Neural crest cell (in vitro differentiated cells): ENCODE measurements at regions not wholly inside any gene's neighbourhood (a gene's known extent, or its start where the extent isn't known, plus 50 kb on each side); places are given as distances from the start of the nearest gene placed in this dataset.
A peak's percentile ranks its signal among the peaks of the same experiment; 100 is the strongest.

Experiments
- DNase-seq: peaks from one replicate; pipeline ENCODE4 v3.0.0; 2021; ENCODE audit warnings: low read depth, mixed read lengths, low spot score
- H3K27ac Mint-ChIP-seq: one replicate; pipeline ENCODE4 v1.8.0; 2021; ENCODE audit warnings: mild to moderate bottlenecking, mixed read lengths; ENCODE audit not compliant: unreplicated experiment
- H3K27me3 Mint-ChIP-seq: 2 replicates; pipeline ENCODE4 v1.8.0; 2021; ENCODE audit warnings: low read depth, mild to moderate bottlenecking, mixed read lengths
- H3K36me3 Mint-ChIP-seq: 2 replicates; pipeline ENCODE4 v1.8.0; 2021; ENCODE audit warnings: low read depth, mild to moderate bottlenecking, mixed read lengths
- H3K4me1 Mint-ChIP-seq: 2 replicates; pipeline ENCODE4 v1.8.0; 2021; ENCODE audit warnings: mixed read lengths
- H3K4me3 Mint-ChIP-seq: one replicate; pipeline ENCODE4 v1.8.0; 2021; ENCODE audit warnings: mild to moderate bottlenecking, mixed read lengths
- H3K9me3 Mint-ChIP-seq: 2 replicates; pipeline ENCODE4 v1.8.0; 2021; ENCODE audit warnings: mixed read lengths
- CTCF ChIP-seq: fragments of 200-600 bp; sonication (generic); conservative IDR thresholded peaks from 2 replicates; pipeline ENCODE4 v1.5.0; 2021; ENCODE audit warnings: antibody characterized with exemption, mild to moderate bottlenecking

- Mint-ChIP-seq H3K4me1 (peaks cover 22% of the 10 kb centered on the region), H3K36me3 (no peaks in the 10 kb centered on the region)
Measured at GRCh38 chr1:30397576-30397975, 325.8 kb downstream of the MATN1 start.

GRCh38 chr1:30395631-30396030 lies 327.8 kb downstream of the MATN1 start:
- no peak overlapping the region for H3K4me3 Mint-ChIP-seq

More at GRCh38 chr1:30397576-30397975, 325.8 kb downstream of the MATN1 start:
- Mint-ChIP-seq H3K27me3 (peaks cover 11% of the 10 kb centered on the region), H3K4me3 (no peak overlapping the region), H3K27ac (no peak overlapping the region), H3K9me3 (no peaks in the 10 kb centered on the region)
- no peak for DNase-seq
- no peak for TF ChIP-seq CTCF

DNA sequence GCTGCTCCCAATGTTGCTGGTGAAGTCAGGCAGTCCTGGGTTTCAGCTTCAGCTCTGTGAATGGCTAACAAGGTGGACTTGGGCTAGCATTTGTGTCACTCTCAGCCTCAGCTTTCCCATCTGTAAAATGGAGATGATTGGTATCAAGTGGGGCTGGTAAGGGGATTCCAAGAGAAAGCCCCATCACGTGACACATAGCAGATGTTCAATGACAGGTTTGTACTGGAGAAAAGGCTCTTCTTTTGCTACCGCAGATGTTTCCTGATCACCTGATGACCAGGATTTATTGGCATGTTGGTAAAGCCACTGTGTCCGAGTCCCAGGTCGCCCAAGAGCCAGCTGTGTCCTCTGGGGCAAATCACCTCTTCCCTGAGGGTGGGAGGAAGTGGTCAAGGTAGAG lies 335.0 kb downstream of the MATN1 start:
- peaks cover 7% of the 10 kb centered on the region for H3K9me3 Mint-ChIP-seq
- TF ChIP-seq CTCF: no peak
- no peak overlapping the region for H3K4me3 Mint-ChIP-seq
- H3K4me1 Mint-ChIP-seq: no peaks in the 10 kb centered on the region
- H3K27ac Mint-ChIP-seq: no peak overlapping the region
- H3K27me3 Mint-ChIP-seq: peaks cover 23% of the 10 kb centered on the region
- DNase-seq: no peak
- H3K36me3 Mint-ChIP-seq: no peaks in the 10 kb centered on the region

More at GRCh38 chr1:30395631-30396030, 327.8 kb downstream of the MATN1 start:
- no peak overlapping the region for H3K27ac Mint-ChIP-seq
- no peak for DNase-seq
- no peak for TF ChIP-seq CTCF
- no peaks in the 10 kb centered on the region for H3K36me3 Mint-ChIP-seq
- peaks cover 3% of the 10 kb centered on the region for H3K9me3 Mint-ChIP-seq
- H3K4me1 Mint-ChIP-seq: peaks cover 15% of the 10 kb centered on the region
- peaks cover 23% of the 10 kb centered on the region for H3K27me3 Mint-ChIP-seq

DNA sequence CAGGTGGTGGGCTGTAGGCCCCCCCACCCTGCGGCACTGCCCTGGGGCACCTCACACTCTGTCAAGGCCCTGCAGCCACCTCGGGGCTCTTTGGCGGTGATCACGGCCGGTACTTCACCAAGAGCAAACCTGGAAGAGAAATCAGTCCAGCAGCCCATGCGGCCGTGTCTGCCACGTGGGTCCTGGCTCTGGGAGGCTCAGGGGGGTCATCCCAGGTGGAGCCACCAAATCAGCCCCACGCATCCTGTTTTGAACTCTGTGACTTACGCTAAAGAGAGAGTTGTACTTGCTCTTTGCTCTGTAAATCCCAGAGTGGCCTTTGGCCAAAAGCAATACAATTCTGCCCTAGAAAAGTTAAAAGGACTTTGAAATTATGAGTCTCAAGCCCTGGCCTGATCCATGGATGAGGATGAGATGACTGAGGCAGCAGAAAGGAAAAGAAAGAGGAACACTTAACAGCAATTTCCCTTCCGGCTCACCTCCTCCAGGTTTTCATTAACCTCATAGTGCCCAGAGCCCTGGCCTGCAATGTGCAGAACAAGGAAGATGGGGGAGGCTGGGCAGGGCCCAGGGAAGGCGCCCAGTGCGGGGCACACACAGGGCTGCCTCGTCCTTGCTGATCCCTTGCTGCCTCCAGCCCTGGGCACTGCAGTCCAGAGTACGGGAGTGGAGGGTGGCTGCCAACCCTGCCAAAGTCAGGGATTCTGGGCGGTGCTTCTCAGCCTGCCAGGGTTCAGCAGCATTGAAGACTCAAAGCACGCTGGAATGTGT lies 337.0 kb downstream of the MATN1 start:
- Mint-ChIP-seq H3K36me3 (no peaks in the 10 kb centered on the region), H3K9me3 (peaks cover 5% of the 10 kb centered on the region), H3K4me1 (no peaks in the 10 kb centered on the region), H3K4me3 (no peak overlapping the region), H3K27ac (no peak overlapping the region), H3K27me3 (peaks cover 20% of the 10 kb centered on the region)
- no peak for DNase-seq
- no peak for TF ChIP-seq CTCF

GRCh38 chr1:30385246-30385995 lies 338.0 kb downstream of the MATN1 start:
- H3K36me3 Mint-ChIP-seq: no peaks in the 10 kb centered on the region
- H3K9me3 Mint-ChIP-seq: peaks cover 3% of the 10 kb centered on the region
- TF ChIP-seq CTCF: no peak
- DNase-seq: no peak
- H3K4me1 Mint-ChIP-seq: peaks cover 2% of the 10 kb centered on the region
- H3K4me3 Mint-ChIP-seq: no peak overlapping the region
- peak overlapping the region; percentile 13 for H3K27ac Mint-ChIP-seq
- H3K27me3 Mint-ChIP-seq: peaks cover 19% of the 10 kb centered on the region
